Hippocampal formation (tissue), 2 donors: ENCODE measurements at regions not wholly inside any gene's neighbourhood (a gene's known extent, or its start where the extent isn't known, plus 50 kb on each side); places are given as distances from the start of the nearest gene placed in this dataset.
A peak's percentile ranks its signal among the peaks of the same experiment; 100 is the strongest.

Experiments used
- DNase-seq, 2 donors: peaks; one replicate each; lab custom pipeline; 2025; lab: John Stamatoyannopoulos, UW

GRCh38 chr13:95352486-95352885 is 51.2 kb upstream of the ABCC4 start:
- DNase-seq: no peak

- no peak for DNase-seq
These were observed 52.9 kb upstream of the ABCC4 start for GRCh38 chr13:95354156-95354555.

- DNase-seq: no peak
These were observed 53.6 kb upstream of the ABCC4 start for GRCh38 chr13:95354680-95355487.

- no peak for DNase-seq
These were observed 54.2 kb upstream of the ABCC4 start for GRCh38 chr13:95355494-95355893.

- no peak for DNase-seq
These were observed 55.7 kb upstream of the ABCC4 start for GRCh38 chr13:95356916-95357315.

- no peak for DNase-seq
These were observed 56.6 kb upstream of the ABCC4 start for GRCh38 chr13:95357875-95358274.

GRCh38 chr13:95360052-95360451 is 58.8 kb upstream of the ABCC4 start:
- no peak for DNase-seq

GRCh38 chr13:95360464-95361097 is 59.3 kb upstream of the ABCC4 start:
- no peak for DNase-seq

GRCh38 chr13:95361686-95362085 is 60.4 kb upstream of the ABCC4 start:
- no peak for DNase-seq

GRCh38 chr13:95362666-95363065 is 61.4 kb upstream of the ABCC4 start:
- DNase-seq: no peak

- no peak for DNase-seq
These were observed 66.1 kb upstream of the ABCC4 start for GRCh38 chr13:95367309-95367843.

- no peak for DNase-seq
These were observed 67.7 kb upstream of the ABCC4 start for GRCh38 chr13:95368998-95369397.

- no peak for DNase-seq
These were observed 74.5 kb upstream of the ABCC4 start for GRCh38 chr13:95375706-95376105.

GRCh38 chr13:95378603-95379002 is 77.4 kb upstream of the ABCC4 start:
- no peak for DNase-seq

- DNase-seq: peak; percentile 58 to 70
These were observed 79.4 kb upstream of the ABCC4 start for GRCh38 chr13:95380468-95381211.

GRCh38 chr13:95381212-95381527 is 79.9 kb upstream of the ABCC4 start:
- no peak for DNase-seq

GRCh38 chr13:95382411-95382810 is 81.2 kb upstream of the ABCC4 start:
- no peak for DNase-seq

GRCh38 chr13:95382916-95383315 is 81.7 kb upstream of the ABCC4 start:
- DNase-seq: no peak

GRCh38 chr13:95385373-95385772 is 84.1 kb upstream of the ABCC4 start:
- no peak for DNase-seq

- DNase-seq: no peak
These were observed 84.5 kb upstream of the ABCC4 start for GRCh38 chr13:95385798-95386197.

GRCh38 chr13:95386370-95386769 is 85.1 kb upstream of the ABCC4 start:
- no peak for DNase-seq

- DNase-seq: peak; percentile 5 to 68
These were observed 86.5 kb upstream of the ABCC4 start for GRCh38 chr13:95387733-95388207.
